SU-DHL-6 (cell line): ENCODE measurements at regions not wholly inside any gene's neighbourhood (a gene's known extent, or its start where the extent isn't known, plus 50 kb on each side); places are given as distances from the start of the nearest gene placed in this dataset.

Experiments
- EZH2phosphoT487 ChIP-seq: fragments of 200-600 bp; sonication (generic), shearing (Covaris generic); conservative IDR thresholded peaks from 2 replicates; pipeline ENCODE4 v1.6.1; 2018; ENCODE audit warnings: mild to moderate bottlenecking, antibody characterized with exemption, low read length, moderate library complexity, mixed read lengths
- TF ChIP-seq, protein P1 (sequence below): fragments of 200-600 bp; sonication (generic); IDR thresholded peaks from one replicate; pipeline ENCODE4 v1.5.1; 2017; ENCODE audit warnings: antibody characterized with exemption, mild to moderate bottlenecking, low read length, moderate library complexity; ENCODE audit not compliant: insufficient read depth, poor library complexity, severe bottlenecking

- TF ChIP-seq, protein P1, sequence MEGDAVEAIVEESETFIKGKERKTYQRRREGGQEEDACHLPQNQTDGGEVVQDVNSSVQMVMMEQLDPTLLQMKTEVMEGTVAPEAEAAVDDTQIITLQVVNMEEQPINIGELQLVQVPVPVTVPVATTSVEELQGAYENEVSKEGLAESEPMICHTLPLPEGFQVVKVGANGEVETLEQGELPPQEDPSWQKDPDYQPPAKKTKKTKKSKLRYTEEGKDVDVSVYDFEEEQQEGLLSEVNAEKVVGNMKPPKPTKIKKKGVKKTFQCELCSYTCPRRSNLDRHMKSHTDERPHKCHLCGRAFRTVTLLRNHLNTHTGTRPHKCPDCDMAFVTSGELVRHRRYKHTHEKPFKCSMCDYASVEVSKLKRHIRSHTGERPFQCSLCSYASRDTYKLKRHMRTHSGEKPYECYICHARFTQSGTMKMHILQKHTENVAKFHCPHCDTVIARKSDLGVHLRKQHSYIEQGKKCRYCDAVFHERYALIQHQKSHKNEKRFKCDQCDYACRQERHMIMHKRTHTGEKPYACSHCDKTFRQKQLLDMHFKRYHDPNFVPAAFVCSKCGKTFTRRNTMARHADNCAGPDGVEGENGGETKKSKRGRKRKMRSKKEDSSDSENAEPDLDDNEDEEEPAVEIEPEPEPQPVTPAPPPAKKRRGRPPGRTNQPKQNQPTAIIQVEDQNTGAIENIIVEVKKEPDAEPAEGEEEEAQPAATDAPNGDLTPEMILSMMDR, result no peak
- TF ChIP-seq EZH2phosphoT487, result no peak
These were observed 293.3 kb upstream of the RUNX1 start for GRCh38 chr21:35342440-35342839.
